Lung (tissue), 11 donors: ENCODE measurements at regions not wholly inside any gene's neighbourhood (a gene's known extent, or its start where the extent isn't known, plus 50 kb on each side); places are given as distances from the start of the nearest gene placed in this dataset.

Experiments used
- ATAC-seq: fragments of 200-7000 bp; cut with Tn5 transposase; one replicate; pipeline ENCODE4 v1.9.1; 2020; ENCODE audit warnings: moderate number of reproducible peaks; ENCODE audit not compliant: insufficient read depth, low FRiP score
- DNase-seq, 3 donors: peaks; one replicate each; pipeline ENCODE4 v3.0.0-alpha.2; 2013 to 2017
- H3K27ac ChIP-seq, 2 donors: one replicate each; pipeline ENCODE4 v1.5.1; 2013; ENCODE audit warnings: mild to moderate bottlenecking in 2 of 2, moderate library complexity in 2 of 2, control low read depth in 1 of 2, inconsistent platforms in 1 of 2, low read depth in 1 of 2, low read length in 1 of 2
- H3K27me3 ChIP-seq, 3 donors: one replicate each; pipeline ENCODE4 v1.5.1; 2013; ENCODE audit warnings: low read length in 2 of 3; ENCODE audit not compliant: control insufficient read depth in 3 of 3, insufficient read depth in 3 of 3
- H3K36me3 ChIP-seq, 4 donors: one replicate each; pipeline ENCODE4 v1.5.1; 2013; ENCODE audit warnings: low read length in 4 of 4, mild to moderate bottlenecking in 1 of 4, moderate library complexity in 1 of 4; ENCODE audit not compliant: control insufficient read depth in 4 of 4, insufficient read depth in 4 of 4
- H3K4me1 ChIP-seq, 5 donors: one replicate each; pipeline ENCODE4 v1.5.1; 2013; ENCODE audit warnings: low read length in 5 of 5, mild to moderate bottlenecking in 2 of 5, moderate library complexity in 1 of 5; ENCODE audit not compliant: control insufficient read depth in 5 of 5, insufficient read depth in 5 of 5
- H3K4me3 ChIP-seq: one replicate; pipeline ENCODE4 v1.5.1; 2013; ENCODE audit warnings: mild to moderate bottlenecking, control low read depth, moderate library complexity
- H3K9ac ChIP-seq, 2 donors: one replicate each; pipeline ENCODE4 v1.5.1; 2013; ENCODE audit warnings: low read length in 2 of 2, control low read depth in 1 of 2; ENCODE audit not compliant: insufficient read depth in 1 of 2
- H3K9me3 ChIP-seq, 4 donors: one replicate each; pipeline ENCODE4 v1.5.1; 2013; ENCODE audit warnings: low read length in 3 of 4, mild to moderate bottlenecking in 1 of 4, moderate library complexity in 1 of 4; ENCODE audit not compliant: control insufficient read depth in 4 of 4, insufficient read depth in 3 of 4
- CTCF ChIP-seq: IDR thresholded peaks from 2 replicates; pipeline ENCODE4 v1.5.1; 2012; ENCODE audit warnings: mild to moderate bottlenecking; ENCODE audit errors: control extremely low read depth, extremely low read depth
- WGBS, 2 donors: extraction: QIAGEN DNeasy Blood & Tissue Kit; methylation state at CpG; one replicate each; pipeline ENCODE4 v1.1.7; 2013; 5-methylcytosine and 5-hydroxymethylcytosine counted together
- donor health status: control.
- donor health status: control.
- donor health status: Bipolar disorder and iron deficiency.
- donor health status: healthy.
- donor health status: DM: yes; HTN: yes; CAD: no.

- peaks cover 0 to 42% (median 8%) of the 10 kb centered on the region in 5 donors for H3K4me1 ChIP-seq
- H3K27me3 ChIP-seq: no peaks in the 10 kb centered on the region
- H3K27ac ChIP-seq: no peak overlapping the region
- no peaks in the 10 kb centered on the region for H3K9me3 ChIP-seq
- no peak for DNase-seq
- TF ChIP-seq CTCF: no peak
- 64 to 81% methylated on average over 2 of the region's 2 CpGs for WGBS, 2 donors
- no peaks in the 10 kb centered on the region for H3K36me3 ChIP-seq
- ATAC-seq: no peak
- H3K4me3 ChIP-seq: no peak overlapping the region
- H3K9ac ChIP-seq: no peak overlapping the region
Measured at GRCh38 chr7:94296881-94297280, 97.8 kb upstream of the COL1A2 start.

GRCh38 chr7:94297397-94297838 is 97.3 kb upstream of the COL1A2 start:
- ATAC-seq (no peak), DNase-seq (peak in 1 of 3 donors; percentile 35)
- peak overlapping the region in 1 of 2 donors; percentile 58 for H3K27ac ChIP-seq
- H3K36me3 ChIP-seq: no peaks in the 10 kb centered on the region
- no peaks in the 10 kb centered on the region for H3K9me3 ChIP-seq
- no peak overlapping the region for H3K9ac ChIP-seq
- H3K27me3 ChIP-seq: no peaks in the 10 kb centered on the region
- peaks cover 0 to 47% (median 11%) of the 10 kb centered on the region in 5 donors for H3K4me1 ChIP-seq
- no peak overlapping the region for H3K4me3 ChIP-seq
- whole genome bisulfite sequencing, 2 donors: 63 to 72% methylated on average over 5 of the region's 5 CpGs
- TF ChIP-seq CTCF: no peak

- Histone ChIP-seq H3K9me3 (no peaks in the 10 kb centered on the region), H3K9ac (no peak overlapping the region), H3K4me3 (no peak overlapping the region), H3K36me3 (no peaks in the 10 kb centered on the region), H3K27ac (peak overlapping the region in 1 of 2 donors; percentile 45), H3K27me3 (no peaks in the 10 kb centered on the region), H3K4me1 (peaks cover 0 to 62% (median 22%) of the 10 kb centered on the region in 5 donors)
- ATAC-seq (no peak), DNase-seq (no peak)
- no peak for TF ChIP-seq CTCF
- 69 to 82% methylated on average over 3 of the region's 3 CpGs for WGBS, 2 donors
Measured at GRCh38 chr7:94298943-94299342, 95.8 kb upstream of the COL1A2 start.
